T-helper 2 cell treated with Interferon-gamma antibody and Interleukin-4, amounts not matched to agents 100 ng/mL and 5 ng/mL, for 36 hours (primary cell): ENCODE measurements at regions not wholly inside any gene's neighbourhood (a gene's known extent, or its start where the extent isn't known, plus 50 kb on each side); places are given as distances from the start of the nearest gene placed in this dataset.
"Not testable (repeated sequence)": the region's sequence is repeated elsewhere in the genome, so short reads cannot be mapped to it uniquely, and the experiment has no call there.

Source experiments
- intact Hi-C: fragments of 100-400 bp; cut with micrococcal nuclease; formaldehyde crosslinking; loops from one replicate; pipeline ENCODE4 v1.15.1; 2023

DNA sequence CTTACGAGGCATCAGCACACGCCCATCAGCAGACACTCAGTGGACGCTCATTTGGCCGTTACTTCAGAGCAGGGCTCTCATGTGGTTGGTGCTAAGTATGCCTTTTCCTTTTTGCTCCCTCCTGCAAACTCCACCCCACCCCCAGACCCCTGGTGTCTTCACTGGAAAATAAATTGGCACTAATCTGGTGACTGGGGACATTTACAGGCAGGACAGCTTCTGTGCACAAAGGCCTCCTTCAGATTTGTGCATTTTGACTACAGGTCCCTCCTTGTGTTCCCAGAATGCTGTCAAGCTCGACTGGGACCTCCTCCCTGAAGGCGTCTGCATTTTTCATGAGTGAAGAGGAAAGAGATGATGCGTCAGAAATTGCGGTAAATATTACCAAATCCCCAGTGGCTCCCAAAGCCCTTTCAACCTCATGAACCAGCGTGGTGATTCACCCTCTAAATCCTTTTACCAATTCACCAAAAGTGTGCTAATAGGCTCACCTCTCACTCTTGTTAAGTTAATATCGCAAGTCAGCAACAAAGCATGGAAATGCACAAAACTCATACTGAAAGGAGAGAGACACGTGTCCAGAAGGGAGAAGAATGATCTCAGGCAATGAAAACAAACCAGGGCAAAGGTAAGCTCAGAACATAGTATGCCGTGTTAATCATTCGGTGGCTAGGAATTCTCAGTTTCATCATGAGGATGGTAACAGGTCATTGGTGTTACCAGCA lies 119.0 kb downstream of the NKX6-1 start:
- intact Hi-C loops: no loop called here

DNA sequence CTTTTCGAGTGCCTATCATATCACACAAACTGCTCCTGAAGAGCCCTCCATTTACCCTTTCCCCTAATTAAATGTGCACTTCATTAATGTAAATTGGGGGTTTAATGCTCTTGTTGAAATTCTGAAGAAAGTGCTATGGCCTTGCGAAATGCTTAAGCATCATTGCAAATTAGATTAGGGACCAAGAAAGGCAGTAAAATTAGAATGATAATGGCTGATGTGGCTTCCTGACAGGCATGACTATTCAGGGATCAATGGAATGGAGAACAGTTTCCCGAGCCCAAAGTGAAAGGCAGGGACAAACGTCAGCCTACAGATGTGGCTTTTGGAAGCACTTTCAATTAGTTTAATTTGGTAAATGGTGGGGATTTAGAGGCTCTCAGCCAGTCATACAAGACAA lies 120.1 kb downstream of the NKX6-1 start:
- intact Hi-C loops: no loop called here

DNA sequence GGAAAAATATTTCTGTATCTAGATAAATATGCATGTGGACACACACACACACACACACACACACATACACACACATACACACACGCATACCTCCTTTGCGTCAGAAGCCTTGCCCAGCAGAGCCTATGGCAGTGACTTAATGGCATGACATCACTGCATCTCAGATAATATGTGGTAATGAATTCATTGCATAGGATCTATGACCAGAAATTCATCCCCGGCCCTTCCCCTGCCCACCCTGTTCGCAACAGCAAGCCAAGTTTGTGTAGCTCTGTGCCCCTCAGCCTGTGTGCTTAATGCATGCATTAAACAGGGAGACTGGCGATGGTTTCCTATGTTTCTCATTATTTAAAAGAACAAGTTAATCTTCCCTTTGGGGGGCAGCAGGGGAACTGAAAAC lies 120.7 kb downstream of the NKX6-1 start:
- intact Hi-C loops: no loop called here

DNA sequence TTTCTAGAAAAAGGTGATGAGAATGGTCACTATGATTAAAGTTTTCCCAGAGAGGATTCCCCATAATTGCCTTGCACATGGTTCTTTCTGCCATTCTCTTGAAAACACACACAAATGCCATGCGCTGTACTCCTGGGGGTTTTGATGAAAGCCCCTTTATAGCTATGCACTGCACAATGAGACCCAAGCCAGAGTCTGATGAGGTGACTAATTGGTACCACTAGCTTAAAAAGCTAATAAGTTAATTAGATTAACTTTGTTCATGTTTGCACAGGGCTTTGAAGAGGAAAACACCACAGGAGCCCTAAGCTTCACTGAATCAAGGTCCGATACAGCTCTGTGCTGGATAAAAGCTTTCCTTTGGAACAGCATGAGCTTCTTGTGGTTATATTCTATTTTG lies 132.2 kb downstream of the NKX6-1 start:
- intact Hi-C loops: no loop called here

DNA sequence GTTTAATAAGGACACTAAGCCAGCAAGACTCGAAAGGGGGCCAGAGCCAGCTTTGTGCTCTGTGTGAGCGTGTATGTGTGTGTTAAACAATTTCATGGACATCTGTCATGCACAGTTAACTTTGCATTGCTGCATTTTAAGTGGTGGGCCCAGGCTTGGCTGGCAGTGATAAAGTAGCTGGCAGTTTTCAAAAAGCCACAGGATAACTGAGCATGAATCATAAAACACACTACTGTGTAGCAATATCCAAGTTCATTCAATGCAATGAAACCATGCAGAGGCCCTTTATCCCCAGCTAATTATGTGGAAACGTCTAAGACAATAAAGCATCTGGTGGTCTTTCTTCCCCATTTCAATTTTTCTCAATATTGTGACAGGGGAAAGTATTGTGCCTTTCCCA lies 132.9 kb downstream of the NKX6-1 start:
- intact Hi-C loops: no loop called here

DNA sequence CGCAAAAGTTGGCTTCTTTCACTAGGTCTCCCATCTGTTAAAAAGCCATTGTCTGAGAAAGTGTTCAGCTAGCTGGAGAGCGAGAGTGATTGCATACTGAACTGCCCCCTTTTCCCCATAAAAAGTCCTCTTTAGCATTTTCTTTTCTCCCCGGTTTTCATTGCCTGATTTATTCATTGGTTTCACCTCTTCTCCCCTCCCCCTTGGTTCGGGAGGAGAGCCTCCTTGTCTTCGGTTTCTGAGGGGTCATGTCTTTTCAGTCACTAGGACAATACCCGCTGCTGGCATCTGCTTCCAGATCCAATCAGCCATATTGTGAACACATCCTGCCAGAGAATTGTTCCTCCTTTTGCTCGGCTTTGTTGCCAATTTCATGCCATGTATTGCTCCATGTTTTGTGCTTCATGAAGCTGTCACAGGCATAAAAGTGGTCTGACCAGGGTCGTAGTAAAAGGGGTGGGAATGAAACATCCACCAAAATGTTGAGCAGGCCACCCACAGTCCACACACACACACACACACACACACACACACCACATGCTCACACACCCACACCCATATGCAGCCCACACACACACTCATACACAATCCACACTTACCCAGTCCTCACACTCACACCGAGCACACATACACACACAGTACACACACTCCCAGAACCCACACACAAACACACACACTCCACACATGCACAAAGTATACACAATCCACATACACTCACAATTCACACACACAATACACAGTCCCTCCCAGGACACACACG lies 136.0 kb downstream of the NKX6-1 start:
- intact Hi-C loops: no loop called here

DNA sequence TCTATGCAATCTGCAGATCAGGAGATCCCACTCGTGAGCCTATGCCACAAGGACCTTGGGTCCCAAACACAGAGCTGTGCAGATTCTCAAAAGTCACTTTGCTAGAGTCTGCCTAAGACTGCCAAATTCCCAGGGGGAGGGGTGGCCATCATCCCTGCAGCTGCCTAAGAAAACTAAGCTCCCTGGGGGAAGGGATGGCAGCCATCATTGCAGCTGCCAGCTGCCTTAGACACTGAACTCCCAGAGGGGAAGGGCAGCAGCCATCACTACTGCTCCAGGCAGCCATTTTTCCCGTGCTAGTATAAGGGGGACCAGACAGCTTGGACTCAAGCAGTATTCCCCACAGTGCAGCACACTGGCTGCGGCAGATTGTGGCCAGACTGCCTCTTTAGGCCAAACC lies 156.9 kb downstream of the NKX6-1 start:
- intact Hi-C loops: no loop called here

DNA sequence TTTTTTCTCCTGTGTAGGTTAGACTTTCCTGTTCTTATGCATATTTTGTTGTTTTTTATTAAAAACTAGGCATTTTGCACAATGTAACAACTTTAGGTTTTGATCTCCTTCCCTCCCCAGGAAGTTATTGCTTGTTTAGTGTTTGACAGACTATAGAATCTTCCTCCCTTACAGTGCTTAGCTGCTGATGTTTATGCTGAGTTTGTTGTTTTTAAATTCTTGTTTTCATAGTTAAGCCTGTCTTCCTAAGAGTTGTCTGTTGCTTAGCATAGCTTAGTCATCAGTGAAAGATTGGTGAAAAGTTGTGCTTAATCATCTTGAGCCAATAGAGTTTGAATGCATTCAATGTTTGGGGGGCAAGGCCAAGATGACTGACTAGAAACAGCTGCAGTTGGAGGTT lies 157.5 kb downstream of the NKX6-1 start:
- intact Hi-C loops: no loop called here

DNA sequence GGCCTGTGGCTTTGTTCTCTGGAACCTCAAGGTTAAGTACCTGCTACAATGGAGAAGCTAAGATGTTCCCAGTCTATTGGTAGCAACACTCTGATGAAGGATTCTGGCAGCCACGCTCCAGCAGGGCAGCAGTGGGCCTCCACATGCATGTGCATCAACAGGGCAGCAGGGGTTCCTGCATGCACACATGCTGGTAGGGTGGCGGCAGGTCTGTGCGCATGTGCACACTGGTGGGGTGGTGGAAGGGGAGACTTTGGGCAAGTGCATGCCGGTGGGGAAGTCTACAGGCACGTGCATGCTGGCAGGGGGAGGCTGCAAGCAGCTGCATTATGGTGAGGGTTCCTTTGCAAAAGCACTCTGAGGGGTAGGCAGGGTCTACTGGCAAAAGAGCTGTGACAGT lies 160.7 kb downstream of the NKX6-1 start:
- intact Hi-C loops: no loop called here

DNA sequence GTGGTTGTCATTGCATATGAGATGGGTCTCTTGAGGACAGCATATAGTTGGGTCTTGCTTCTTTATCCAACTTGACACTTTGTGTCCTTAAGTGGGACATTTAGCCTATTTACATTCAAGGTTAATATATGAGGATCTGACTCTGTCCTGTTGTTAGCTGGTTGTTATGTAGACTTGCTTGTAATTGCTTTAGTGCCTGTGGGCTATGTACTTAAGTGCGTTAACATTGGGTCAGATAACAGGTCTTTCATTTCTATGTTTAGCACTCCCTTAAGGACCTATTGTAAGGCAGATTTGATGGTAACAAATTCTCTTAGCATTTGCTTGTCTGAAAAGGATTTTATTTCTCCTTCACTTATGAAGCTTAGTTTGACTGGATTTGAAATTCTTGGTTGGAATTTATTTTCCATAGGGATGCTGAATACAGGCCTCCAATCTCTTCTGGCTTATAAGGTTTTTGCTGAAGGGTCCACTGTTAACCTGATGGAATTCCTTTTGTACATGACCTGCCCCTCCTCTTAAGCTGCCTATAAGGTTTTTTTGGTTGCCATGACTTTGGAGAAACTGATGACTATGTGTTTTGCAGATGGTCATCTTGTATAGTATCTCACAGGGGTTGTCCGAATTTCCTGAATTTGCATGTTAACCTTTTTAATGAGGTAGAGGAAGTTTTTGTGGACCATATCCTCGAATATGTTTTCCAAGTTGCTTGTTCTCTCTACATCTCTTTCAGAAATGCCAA lies 162.0 kb downstream of the NKX6-1 start:
- intact Hi-C loops: no loop called here

DNA sequence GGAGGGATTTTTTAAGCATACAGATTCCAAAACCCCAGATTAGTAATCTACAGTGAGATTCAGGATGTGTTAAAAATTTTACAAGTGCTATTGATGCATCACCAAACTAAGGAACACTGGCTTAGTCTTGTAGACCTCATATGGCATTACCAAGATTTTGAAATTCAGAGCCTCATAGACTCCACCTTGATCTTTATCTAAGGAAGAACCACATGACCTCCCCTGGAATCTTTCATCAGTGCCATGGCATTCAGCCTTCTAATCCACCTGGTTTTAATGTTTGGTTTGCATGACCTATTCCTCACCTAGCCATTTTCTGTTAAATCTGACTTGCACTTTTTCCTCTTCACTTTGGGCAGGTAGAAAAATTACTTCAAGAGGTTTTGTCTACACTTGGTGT lies 171.6 kb downstream of the NKX6-1 start:
- intact Hi-C loops: no loop called here

DNA sequence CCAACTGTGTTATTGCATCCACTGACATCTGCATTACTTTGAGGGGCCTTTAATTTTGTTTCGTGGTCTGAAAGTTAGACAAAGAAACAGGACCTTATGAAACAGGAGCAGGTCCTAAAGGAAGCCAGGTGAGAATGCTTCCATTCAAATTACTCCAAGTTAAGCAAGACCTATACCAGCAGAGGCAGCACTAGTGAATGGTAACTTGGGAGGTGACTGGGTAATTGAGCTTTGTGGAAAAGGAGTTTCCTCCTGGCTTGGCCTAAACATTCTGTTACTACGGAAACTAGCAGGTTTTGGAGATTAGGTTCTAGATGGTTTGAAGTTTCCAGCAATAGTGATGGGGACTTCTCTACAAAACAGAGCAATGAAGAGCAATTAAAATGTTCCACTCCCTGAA lies 173.5 kb downstream of the NKX6-1 start:
- intact Hi-C loops: no loop called here

DNA sequence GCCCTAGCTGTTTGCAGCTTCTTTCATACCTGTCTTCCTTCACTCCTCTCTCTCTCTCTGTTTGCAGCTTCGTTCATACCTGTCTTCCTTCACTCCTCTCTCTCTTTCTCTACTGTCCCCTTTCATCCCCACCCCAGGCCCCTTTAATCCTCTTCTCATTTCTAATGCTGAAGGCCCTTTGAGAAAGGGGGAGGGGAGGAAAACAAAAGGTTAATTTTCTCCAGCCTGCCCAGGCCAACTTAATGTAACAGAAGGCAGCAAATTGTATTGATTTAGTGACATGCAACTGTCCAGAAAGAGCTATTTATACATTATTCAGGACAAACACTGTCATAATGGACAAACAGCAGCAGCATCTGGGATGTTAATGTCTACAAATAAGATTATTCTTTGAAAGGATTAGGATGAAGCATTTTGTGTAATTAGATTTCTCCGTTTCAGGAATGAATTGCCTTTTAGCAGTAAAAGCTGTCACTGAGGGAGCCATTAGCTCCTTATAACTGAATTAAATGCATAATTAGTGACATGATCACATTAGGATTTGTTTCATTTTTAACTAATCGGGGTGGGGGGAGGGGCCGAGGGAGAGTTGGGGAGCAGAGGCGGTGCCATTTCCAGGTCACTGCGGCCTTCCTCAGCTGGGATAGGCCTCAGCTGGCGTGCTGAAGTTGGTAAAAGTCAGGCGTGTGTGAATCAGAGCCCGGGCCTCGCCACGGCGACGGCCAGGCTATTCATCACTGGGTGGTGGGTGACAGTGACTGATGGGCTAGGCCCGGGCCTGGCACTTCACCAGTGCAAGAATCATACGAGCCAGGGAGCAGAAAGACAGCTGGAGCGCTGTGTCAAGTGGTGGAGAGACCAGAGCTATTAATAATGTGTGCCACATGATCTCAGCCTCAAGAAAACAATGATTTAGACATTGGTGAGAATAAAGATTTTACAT lies 174.5 kb downstream of the NKX6-1 start:
- intact Hi-C loops: no loop called here

DNA sequence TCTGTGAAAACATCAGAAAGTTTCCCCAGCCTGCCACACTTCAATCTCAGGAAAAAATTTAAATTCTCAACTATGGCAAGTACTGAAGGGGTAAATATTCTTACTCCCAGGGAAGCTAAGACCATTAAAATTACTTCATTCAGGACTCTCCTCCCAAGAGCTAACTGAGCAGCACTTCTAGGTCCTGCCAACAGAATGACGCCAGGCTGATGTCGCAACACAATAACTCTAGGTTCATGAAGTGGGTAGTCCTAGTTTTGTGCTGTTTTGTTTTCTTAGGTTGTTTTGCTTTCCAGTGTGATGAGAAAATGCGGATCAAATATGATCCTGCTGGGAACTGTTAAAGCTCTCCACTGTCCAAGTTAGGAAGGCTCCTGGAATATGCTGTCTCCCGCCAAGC lies 180.0 kb downstream of the NKX6-1 start:
- intact Hi-C loops: no loop called here

DNA sequence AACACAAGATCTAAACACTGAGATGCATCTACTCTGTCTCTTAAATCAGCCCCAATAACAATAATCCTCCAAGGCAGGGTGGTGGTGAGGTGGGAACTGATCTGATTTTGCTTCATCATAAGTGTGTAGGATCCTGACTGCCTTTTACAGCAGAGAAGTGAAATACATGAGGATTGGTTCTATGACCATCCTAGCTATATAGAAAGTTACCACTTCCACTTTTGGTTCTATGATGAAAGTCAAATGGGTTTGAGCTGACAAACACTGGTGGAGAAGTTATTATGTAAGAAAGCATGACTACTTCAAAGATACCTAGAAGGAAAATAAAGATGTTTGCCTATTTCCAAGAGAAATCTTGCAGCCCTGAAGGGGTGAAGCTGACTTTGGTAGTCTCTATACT lies 181.6 kb downstream of the NKX6-1 start:
- intact Hi-C loops: no loop called here

DNA sequence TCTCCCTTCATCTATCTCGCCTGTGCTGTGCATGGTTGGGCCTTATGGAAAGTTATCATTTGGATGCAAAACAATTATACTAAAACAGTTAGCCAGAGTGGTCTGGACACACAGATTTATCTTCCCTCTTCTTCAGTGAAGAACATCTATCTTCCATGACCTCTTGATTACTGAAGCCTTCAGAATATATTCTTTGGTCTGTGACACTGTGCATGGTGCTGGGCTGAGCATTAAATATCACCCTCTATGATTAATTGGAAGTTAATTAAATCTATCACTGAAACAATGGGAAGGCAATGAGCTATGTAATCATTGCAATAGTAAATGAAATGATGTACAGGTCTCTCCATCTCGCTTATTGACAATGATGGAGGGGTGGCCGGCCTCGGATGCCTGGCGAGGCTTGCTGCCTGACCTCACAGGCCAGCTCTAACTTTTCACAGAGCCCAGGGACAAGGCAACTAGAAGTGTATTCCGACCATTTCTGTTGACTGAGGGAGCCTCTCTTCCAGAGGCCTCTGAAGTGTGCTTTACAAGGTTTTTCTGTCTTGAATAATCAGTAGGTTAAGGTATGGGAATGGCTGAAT lies 186.6 kb downstream of the NKX6-1 start:
- intact Hi-C loops: no loop called here

DNA sequence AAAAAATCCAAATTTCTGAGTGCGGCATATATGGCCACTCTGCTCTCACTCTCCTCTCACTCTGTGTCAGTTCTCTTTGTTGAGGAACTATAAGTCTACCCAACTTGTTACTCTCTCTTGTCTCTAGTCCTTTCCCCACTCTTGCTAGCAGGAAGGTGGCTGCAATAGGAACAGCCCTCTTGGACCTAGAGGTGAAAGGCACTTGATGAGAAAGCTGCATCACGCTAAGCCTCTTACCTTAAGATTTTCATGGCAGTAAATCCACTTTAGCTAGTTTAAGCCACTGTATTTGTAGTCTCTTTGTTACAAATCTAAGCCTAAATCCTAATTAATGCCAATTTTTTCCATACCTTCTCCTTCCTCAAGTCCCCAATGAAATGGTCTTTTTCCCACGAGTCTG lies 189.9 kb downstream of the NKX6-1 start:
- intact Hi-C loops: no loop called here

DNA sequence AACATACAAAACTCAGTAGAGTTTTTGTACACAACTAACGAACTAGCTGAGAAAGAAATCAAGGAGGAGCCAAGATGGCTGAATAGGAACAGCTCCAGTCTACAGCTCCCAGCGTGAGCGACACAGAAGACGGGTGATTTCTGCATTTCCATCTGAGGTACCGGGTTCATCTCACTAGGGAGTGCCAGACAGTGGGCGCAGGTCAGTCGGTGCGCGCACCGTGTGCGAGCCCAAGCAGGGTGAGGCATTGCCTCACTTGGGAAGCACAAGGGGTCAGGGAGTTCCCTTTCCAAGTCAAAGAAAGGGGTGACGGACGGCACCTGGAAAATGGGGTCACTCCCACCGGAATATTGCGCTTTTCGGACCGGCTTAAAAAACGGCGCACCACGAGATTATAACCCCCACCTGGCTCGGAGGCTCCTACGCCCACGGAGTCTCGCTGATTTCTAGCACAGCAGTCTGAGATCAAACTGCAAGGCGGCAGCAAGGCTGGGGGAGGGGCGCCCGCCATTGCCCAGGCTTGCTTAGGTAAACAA lies 200.3 kb downstream of the NKX6-1 start:
- intact Hi-C loops: not testable (repeated sequence)

DNA sequence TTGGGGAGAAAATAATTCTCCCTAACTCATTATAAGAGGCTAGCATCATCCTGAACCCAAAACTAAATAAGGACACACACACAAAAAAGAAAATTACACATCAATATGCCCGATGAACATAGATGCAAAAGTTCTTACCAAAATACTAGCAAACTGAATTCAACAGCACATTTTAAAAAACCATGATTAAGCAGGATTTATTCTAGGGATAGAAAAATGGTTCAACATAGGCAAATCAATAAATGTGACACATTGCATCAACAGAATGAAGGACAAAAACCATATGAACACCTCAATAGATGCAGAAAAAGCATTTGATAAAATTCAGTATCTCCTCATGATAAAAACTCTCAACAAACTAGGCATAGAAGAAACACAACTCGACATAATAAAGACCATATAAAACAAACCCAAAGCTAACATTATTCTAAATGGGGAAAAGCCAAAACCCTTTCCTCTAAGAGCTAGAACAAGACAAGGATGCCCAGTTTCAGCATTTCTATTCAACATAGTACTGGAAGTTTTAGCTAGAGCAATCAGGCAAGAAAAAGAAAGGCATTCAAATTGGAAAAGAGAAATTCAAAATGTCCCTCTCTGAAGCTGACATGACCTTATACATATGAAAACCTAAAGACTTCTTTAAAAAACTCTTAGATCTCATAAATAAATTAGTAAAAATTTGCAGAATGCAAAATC lies 200.9 kb downstream of the NKX6-1 start:
- intact Hi-C loops: no loop called here

DNA sequence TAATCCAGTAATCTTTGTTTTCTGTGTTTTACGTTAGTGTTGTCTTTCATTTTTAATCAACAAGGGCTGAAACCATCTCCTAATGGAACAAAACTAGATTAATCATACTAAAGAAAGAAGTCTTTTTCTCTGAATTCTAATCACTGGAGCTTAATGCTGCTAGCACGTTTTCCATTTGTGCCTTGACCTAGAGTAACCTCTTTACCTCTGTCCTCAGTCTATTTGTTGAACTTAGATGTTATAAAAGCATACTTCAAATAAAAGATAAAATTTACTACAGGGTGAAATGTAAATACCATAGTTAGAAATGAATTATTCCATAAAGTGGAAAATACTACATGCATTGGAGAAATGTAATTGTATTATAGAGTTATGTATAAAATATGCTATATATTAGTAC lies 207.1 kb downstream of the NKX6-1 start:
- intact Hi-C loops: no loop called here
